GM23338 (cell line): ENCODE measurements at regions not wholly inside any gene's neighbourhood (a gene's known extent, or its start where the extent isn't known, plus 50 kb on each side); places are given as distances from the start of the nearest gene placed in this dataset.

Experiments
- ATAC-seq: fragments of 200-7000 bp; cut with Tn5 transposase; 3 replicates; pipeline ENCODE4 v1.9.1; 2020
- DNase-seq: peaks from one replicate; pipeline ENCODE4 v3.0.0-alpha.2; 2015; ENCODE audit warnings: low spot score
- H2AFZ ChIP-seq: fragments of 200-600 bp; sonication (generic); 2 replicates; pipeline ENCODE4 v1.8.0; 2016; ENCODE audit warnings: antibody characterized with exemption, mild to moderate bottlenecking, moderate library complexity
- H3F3A ChIP-seq: fragments of 200-600 bp; sonication (generic); replicated peaks from 2 replicates; pipeline ENCODE4 v1.8.0; 2017; ENCODE audit warnings: antibody characterized with exemption, mixed run types, low read depth
- H3K27ac ChIP-seq: fragments of 200-600 bp; sonication (generic); 2 replicates; pipeline ENCODE4 v1.6.1; 2016; ENCODE audit warnings: low read depth
- H3K27me3 ChIP-seq: fragments of 200-600 bp; sonication (generic); 2 replicates; pipeline ENCODE4 v1.8.0; 2016; ENCODE audit warnings: mild to moderate bottlenecking, mixed run types, moderate library complexity; ENCODE audit not compliant: insufficient read depth
- H3K36me3 ChIP-seq: fragments of 200-600 bp; sonication (generic); 2 replicates; pipeline ENCODE4 v1.8.0; 2016; ENCODE audit warnings: mild to moderate bottlenecking; ENCODE audit not compliant: insufficient read depth
- H3K4me1 ChIP-seq: fragments of 200-600 bp; sonication (generic); 2 replicates; pipeline ENCODE4 v1.8.0; 2016; ENCODE audit warnings: mild to moderate bottlenecking, moderate library complexity; ENCODE audit not compliant: insufficient read depth
- H3K4me2 ChIP-seq: fragments of 200-600 bp; sonication (generic); 2 replicates; pipeline ENCODE4 v1.7.1; 2017; ENCODE audit warnings: mixed run types
- H3K4me3 ChIP-seq: fragments of 200-600 bp; sonication (generic); 2 replicates; pipeline ENCODE4 v1.6.1; 2016; ENCODE audit warnings: mixed run types
- H3K79me2 ChIP-seq: fragments of 200-600 bp; sonication (generic); replicated peaks from 2 replicates; pipeline ENCODE4 v1.8.0; 2017; ENCODE audit warnings: mild to moderate bottlenecking; ENCODE audit not compliant: insufficient read depth
- H3K9me2 ChIP-seq: fragments of 200-600 bp; sonication (generic); 2 replicates; pipeline ENCODE4 v1.8.0; 2017; ENCODE audit not compliant: insufficient read depth
- H4K20me1 ChIP-seq: fragments of 200-600 bp; sonication (generic); replicated peaks from 2 replicates; pipeline ENCODE4 v1.8.0; 2017; ENCODE audit warnings: mild to moderate bottlenecking; ENCODE audit not compliant: insufficient read depth
- H3K27ac Mint-ChIP-seq: 2 replicates; pipeline ENCODE4 v1.8.0; 2020; ENCODE audit warnings: inconsistent platforms, mild to moderate bottlenecking, moderate library complexity, mixed read lengths
- H3K27me3 Mint-ChIP-seq: 3 replicates; pipeline ENCODE4 v1.8.0; 2022; ENCODE audit warnings: low read depth, mild to moderate bottlenecking, moderate library complexity, mixed read lengths, inconsistent platforms; ENCODE audit not compliant: insufficient read depth, poor library complexity
- H3K36me3 Mint-ChIP-seq: 3 replicates; pipeline ENCODE4 v1.8.0; 2021; ENCODE audit warnings: low read depth, mild to moderate bottlenecking, inconsistent platforms, moderate library complexity, mixed read lengths
- H3K4me1 Mint-ChIP-seq: 3 replicates; pipeline ENCODE4 v1.8.0; 2020; ENCODE audit warnings: mild to moderate bottlenecking, inconsistent platforms, mixed read lengths
- H3K4me3 Mint-ChIP-seq: 3 replicates; pipeline ENCODE4 v1.8.0; 2021; ENCODE audit warnings: moderate library complexity, mild to moderate bottlenecking, inconsistent platforms, mixed read lengths
- H3K9me3 Mint-ChIP-seq: 3 replicates; pipeline ENCODE4 v1.8.0; 2020; ENCODE audit warnings: moderate library complexity, mild to moderate bottlenecking, inconsistent platforms, mixed read lengths
- CTCF ChIP-seq, 2 experiments: fragments of 200-600 bp in 1 of 2; sonication (generic) in 1 of 2; conservative IDR thresholded peaks; 2 replicates each; pipeline versions ENCODE4 v1.5.1 to v1.6.1; 2016 to 2017; ENCODE audit warnings: antibody characterized with exemption in 2 of 2, low read depth in 2 of 2, mild to moderate bottlenecking in 2 of 2, moderate library complexity in 1 of 2
- JUNB ChIP-seq: IDR thresholded peaks from one replicate; pipeline ENCODE4 v1.6.1; 2016; ENCODE audit warnings: antibody characterized with exemption; ENCODE audit not compliant: unreplicated experiment
- POLR2AphosphoS5 ChIP-seq: IDR thresholded peaks from 2 replicates; pipeline ENCODE4 v1.6.1; 2016; ENCODE audit warnings: antibody characterized with exemption, low read depth
- REST ChIP-seq: IDR thresholded peaks from one replicate; pipeline ENCODE4 v1.6.1; 2018; ENCODE audit warnings: antibody characterized with exemption; ENCODE audit not compliant: unreplicated experiment
- ZNF114 ChIP-seq: fragments of 250-450 bp; sonication (Bioruptor Pico); IDR thresholded peaks from 2 replicates; pipeline ENCODE4 v1.5.0; 2020; ENCODE audit warnings: mild to moderate bottlenecking, moderate library complexity
- ZNF462 ChIP-seq: fragments of 250-450 bp; sonication (Bioruptor Pico); IDR thresholded peaks from 2 replicates; pipeline ENCODE4 v1.5.0; 2020; ENCODE audit warnings: mild to moderate bottlenecking, moderate library complexity

- no peaks in the 10 kb centered on the region for H4K20me1 ChIP-seq
- no peak overlapping the region for H3K4me2 ChIP-seq
- DNase-seq (peak; percentile 7), ATAC-seq (no peak)
- Mint-ChIP-seq H3K4me1 (no peaks in the 10 kb centered on the region), H3K36me3 (no peaks in the 10 kb centered on the region), H3K4me3 (no peak overlapping the region), H3K27me3 (no peaks in the 10 kb centered on the region), H3K9me3 (no peaks in the 10 kb centered on the region), H3K27ac (no peak overlapping the region)
- H3F3A ChIP-seq = no peaks in the 10 kb centered on the region
- no peak overlapping the region for H3K4me3 ChIP-seq
- no peak overlapping the region for H3K27ac ChIP-seq
- no peaks in the 10 kb centered on the region for H3K79me2 ChIP-seq
- TF ChIP-seq ZNF114 (CRISPR knock-in tag) (no peak), REST (no peak), CTCF (conservative IDR thresholded peaks at IDR 0.05; ENCODE audit: low read depth in 2 of 2) (0 out of 4 replicates have a peak, but pooled peaks of 1 of the 2 experiments have one; percentile 4)
- H3K9me2 ChIP-seq = no peaks in the 10 kb centered on the region
- H3K36me3 ChIP-seq = no peaks in the 10 kb centered on the region
- no peaks in the 10 kb centered on the region for H3K4me1 ChIP-seq
- H3K27me3 ChIP-seq = no peaks in the 10 kb centered on the region
- H2AFZ ChIP-seq = no peak overlapping the region
These were observed 567.4 kb upstream of the FZD8 start for GRCh38 chr10:36209480-36209879.

- DNase-seq (no peak), ATAC-seq (no peak)
- Histone ChIP-seq H3K79me2 (no peaks in the 10 kb centered on the region), H3K4me3 (no peak overlapping the region), H2AFZ (no peak overlapping the region), H3K9me2 (no peaks in the 10 kb centered on the region), H3F3A (no peaks in the 10 kb centered on the region), H3K36me3 (no peaks in the 10 kb centered on the region), H3K4me1 (0 out of 2 replicates have a peak, but pooled peaks cover 5% of the 10 kb centered on the region), H3K27me3 (no peaks in the 10 kb centered on the region), H3K27ac (no peak overlapping the region), H3K4me2 (no peak overlapping the region), H4K20me1 (no peaks in the 10 kb centered on the region)
- H3K4me3 Mint-ChIP-seq = no peak overlapping the region
- peaks cover 6% of the 10 kb centered on the region; the same call in 2 of the 3 replicates for H3K4me1 Mint-ChIP-seq
- no peaks in the 10 kb centered on the region for H3K27me3 Mint-ChIP-seq
- H3K27ac Mint-ChIP-seq = no peak overlapping the region
- peaks cover 4% of the 10 kb centered on the region; the same call in 1 of the 3 replicates for H3K36me3 Mint-ChIP-seq
- H3K9me3 Mint-ChIP-seq = peaks cover 7% of the 10 kb centered on the region
- TF ChIP-seq REST = no peak
- TF ChIP-seq ZNF462 = no peak
- TF ChIP-seq JUNB = no peak
- no peak for TF ChIP-seq POLR2AphosphoS5
These were observed 560.8 kb upstream of the FZD8 start for GRCh38 chr10:36202881-36203280.
